HG03521 (cell line): ENCODE measurements at regions not wholly inside any gene's neighbourhood (a gene's known extent, or its start where the extent isn't known, plus 50 kb on each side); places are given as distances from the start of the nearest gene placed in this dataset.
A peak's percentile ranks its signal among the peaks of the same experiment; 100 is the strongest.
"Not testable (repeated sequence)": the region's sequence is repeated elsewhere in the genome, so short reads cannot be mapped to it uniquely, and the experiment has no call there.

Source experiments
- ATAC-seq: cut with Tn5 transposase; IDR thresholded peaks from one replicate; pipeline ENCODE4 v1.9.1; 2021; ENCODE audit warnings: mild to moderate bottlenecking, moderate library complexity; ENCODE audit not compliant: unreplicated experiment

GRCh38 chr6:137401088-137401487, 93.1 kb downstream of the OLIG3 start:
- no peak for ATAC-seq

GRCh38 chr6:137399881-137400443, 94.2 kb downstream of the OLIG3 start:
- ATAC-seq = no peak

DNA sequence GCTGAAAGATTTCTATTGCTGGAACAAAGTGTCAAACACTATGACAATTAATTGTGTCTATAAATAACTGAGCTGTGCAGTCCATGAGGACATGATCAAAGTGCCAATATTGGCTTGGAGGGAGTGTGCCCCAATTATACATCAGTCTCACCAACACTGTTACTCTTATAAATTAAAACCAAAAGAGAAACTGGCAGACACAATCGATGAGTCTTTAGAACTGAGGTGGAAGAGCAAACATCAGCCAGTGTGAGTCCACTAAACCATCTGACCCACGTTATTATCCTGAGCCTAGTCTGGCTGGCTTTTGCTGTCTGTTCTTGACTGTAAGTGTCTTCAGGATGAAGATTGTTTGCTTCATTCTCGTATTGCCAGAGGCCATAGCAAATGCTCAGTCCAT, 98.9 kb downstream of the OLIG3 start:
- ATAC-seq = no peak

- ATAC-seq = no peak
Observed at GRCh38 chr6:137391061-137391814, 103.0 kb downstream of the OLIG3 start.

DNA sequence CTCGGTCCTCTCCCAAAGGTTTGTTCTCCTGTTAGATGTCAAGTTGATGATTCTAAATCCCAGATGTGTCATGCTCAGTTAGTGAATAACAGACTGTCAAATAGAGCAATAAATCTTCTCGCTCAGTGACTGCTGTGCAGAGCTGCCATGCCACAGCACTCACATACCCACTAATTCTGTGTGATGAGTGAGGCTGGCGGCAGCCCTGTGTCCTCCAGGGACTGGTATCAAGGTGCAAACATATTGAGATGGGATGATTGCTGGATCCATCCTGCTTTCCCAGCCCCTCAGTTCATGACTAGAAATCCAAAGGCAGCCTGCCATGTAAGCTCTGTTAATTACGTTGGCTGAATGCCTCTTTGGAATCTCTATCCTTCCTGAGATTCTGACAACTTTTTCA, 103.9 kb downstream of the OLIG3 start:
- ATAC-seq = no peak

DNA sequence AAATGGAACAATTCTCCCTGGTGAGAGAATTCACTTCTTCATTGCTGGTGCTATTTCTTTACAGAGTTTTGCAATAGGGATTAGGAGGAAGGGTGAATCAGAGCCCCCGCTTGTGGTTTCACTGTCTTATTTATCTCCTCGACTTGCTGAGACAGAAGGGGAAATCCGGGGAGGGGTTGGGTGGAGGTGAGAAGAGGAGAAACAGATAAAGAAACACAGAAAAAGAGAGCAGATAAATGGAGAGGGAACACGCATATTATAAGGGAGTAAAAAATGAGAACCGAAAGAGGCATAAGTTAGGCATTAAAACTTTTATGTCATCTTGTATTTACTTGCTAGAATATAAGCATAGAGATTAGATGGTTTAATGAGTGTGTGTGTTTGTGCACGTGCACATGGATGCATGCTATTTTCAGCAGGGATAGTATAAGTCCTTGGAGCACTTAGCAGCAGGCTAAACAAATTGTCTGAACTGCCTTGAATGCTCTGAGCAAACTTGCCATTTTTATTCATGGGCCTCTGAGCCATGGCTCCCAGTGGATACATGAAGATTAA, 105.0 kb downstream of the OLIG3 start:
- ATAC-seq = no peak

DNA sequence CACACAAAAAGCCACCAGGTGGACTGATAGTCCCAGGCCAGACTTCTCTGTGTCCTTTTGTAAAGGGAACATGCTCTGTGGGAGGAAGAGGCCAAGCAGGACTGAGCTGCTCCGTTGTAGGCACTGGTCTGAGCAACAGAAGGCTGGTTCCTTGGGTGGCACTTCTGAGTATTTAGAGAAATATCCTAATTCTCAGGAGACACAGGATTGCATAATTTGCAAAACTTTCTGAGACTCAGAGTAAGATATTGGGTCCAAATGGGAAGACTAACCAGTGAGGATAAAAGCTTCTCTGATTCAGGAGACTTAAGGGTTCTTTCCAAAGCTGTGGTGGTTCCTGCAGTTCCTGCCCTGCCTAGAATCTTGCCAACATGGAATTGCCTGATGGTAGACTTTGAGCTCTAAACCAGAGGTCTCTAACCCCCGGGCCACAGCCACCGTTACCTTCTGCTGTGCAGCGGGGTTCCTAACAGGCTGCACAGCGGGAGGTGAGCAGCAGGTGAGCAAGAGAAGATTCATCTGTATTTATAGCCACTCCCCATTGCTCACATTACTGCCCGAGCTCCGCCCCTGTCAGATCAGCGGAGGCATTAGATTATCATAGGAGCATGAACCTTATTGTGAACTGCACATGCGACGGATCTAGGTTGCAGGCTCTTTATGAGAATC, 107.0 kb downstream of the OLIG3 start:
- ATAC-seq = no peak

DNA sequence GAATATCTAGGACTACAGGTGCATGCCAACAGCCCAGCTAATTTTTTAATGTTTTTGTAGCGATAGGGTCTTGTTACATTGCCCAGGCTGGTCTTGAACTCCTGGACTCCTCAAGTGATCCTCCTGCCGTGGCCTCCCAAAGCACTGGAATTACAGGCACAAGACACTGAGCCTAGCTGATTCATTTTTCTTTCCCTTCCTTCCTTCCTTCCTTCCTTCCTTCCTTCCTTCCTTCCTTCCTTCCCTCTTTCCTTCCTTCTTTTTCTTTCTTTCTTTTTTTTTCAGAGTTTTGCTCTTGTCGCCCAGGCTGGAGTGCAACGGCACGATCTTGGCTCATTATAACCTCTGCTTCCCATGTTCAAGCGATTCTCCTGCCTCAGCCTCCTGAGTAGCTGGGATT, 110.9 kb downstream of the OLIG3 start:
- ATAC-seq = not testable (repeated sequence)

- no peak for ATAC-seq
Observed at GRCh38 chr6:137378090-137378369, 116.2 kb downstream of the OLIG3 start.

- no peak for ATAC-seq
Observed at GRCh38 chr6:137373296-137373695, 120.9 kb downstream of the OLIG3 start.

DNA sequence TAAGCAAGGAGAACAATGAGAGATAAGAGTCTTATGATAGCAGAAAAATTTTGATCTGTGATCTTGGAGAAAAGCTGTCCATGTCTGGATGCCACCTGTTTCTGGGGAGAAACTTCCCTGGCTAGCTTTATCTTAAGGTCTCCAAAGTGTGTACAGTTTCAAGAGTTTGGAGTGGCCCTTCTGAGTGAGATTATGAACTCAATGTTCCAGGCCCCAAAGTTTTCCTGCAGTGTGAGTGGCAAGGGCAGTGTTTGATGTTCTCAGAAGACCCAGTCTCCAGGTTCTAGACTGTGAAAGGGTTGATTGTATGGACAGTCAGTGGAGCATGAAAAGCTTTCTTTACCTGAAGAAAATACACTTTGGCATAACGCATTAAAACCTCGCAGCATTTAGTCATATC, 121.7 kb downstream of the OLIG3 start:
- ATAC-seq = no peak

GRCh38 chr6:137371634-137372016, 122.6 kb downstream of the OLIG3 start:
- ATAC-seq = no peak

DNA sequence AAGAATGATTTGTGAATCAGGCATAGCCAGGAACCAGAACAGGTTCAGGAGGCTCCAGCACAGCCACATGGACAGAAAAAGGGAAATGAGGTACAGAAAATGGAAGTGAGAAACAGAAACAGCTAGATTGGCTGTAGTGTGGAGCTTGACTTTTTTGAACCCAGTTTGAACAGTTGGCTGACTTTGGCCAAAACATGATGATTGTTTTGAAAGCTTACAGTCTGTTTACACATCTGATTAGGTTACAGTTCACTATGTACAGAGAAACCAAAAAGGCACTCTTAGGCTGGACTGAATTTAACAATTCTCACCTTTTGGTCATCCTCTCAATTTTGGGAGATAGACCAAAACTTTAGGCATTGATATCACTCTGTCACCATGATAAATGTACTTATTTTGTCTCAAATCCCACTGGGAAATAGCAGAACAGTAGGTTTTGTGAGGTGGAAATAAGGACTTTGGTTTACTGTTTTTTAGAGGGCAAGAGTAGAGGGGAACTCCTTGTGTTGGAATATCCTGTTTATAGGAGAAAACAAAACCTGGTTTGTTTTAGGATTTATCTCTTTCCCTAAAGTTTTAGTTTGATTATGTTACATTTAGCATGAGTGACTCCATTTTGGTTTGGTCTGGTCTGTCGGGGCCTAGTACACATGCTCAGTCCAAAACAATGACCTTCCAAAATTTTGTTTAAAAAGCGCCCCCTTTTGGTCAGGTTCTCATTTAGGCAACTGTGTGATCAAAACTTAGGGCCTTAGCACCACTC, 123.1 kb downstream of the OLIG3 start:
- peak; percentile 78 for ATAC-seq

- ATAC-seq = no peak
Observed at GRCh38 chr6:137369136-137369535, 125.1 kb downstream of the OLIG3 start.

GRCh38 chr6:137365707-137366437, 128.3 kb downstream of the OLIG3 start:
- no peak for ATAC-seq

GRCh38 chr6:137363805-137364138, 130.4 kb downstream of the OLIG3 start:
- no peak for ATAC-seq

DNA sequence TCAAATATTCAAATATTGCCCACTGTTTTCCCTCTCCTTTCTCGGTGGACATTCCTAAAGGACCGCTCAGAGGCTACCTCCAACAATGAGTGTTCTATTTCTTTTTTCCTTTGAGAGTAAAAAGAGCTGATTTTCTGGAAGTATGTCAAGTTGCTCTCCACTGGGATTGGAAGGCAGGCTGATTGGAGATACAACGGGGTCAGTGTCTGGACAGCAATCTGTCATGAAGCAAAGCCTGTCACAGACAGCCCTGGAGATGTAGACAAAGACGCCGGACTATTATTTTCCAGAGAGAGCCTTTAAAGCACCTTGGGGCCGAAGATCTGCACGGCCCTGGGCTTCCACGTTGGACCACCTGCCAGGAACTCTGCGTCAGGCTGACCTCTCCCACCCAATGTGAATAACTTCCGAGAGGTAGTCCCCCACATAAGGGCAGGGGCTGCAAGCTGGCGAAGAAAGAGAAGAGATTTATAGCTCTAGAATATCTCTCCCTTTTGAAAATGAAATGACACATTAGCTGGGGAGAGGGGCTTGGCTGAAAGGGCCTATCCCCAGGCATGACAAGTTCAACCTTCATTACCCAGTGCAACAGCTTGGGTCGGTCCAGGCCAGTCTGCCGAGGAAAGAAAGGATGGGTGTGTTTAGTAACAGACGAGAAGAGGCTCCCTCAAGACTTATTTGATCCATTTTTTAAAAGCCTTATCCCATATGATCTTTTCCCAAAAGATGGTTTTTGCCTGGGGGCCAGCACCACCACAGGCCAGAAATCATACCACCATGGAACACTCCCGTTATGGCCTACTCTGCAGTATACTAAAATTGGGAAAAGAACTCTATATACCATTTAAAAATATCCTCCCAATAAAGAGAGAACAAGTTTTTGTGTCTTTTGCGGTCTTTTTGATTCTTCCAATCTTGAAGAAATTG, 131.1 kb downstream of the OLIG3 start:
- no peak for ATAC-seq

- no peak for ATAC-seq
Observed at GRCh38 chr6:137361701-137362100, 132.5 kb downstream of the OLIG3 start.

DNA sequence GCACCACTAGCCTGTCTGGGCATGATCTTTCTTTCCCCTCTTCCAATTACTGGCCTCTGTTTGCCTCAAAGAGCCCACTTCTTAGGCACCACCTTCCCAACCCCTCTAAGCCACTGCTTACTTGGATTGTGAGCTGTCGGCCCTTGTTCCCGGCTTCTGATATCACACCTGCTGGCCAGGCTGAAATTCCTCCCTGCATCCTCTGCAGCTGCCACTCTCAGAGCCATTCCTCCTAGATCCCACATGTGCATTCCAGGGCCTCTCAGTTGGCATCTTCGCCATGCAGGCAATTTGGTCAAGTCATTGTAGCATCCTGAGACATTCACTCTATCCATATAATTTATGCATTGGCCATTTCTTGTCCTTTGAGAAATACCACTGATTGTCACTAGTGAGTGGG, 135.9 kb downstream of the OLIG3 start:
- no peak for ATAC-seq

GRCh38 chr6:137357948-137358266, 136.3 kb downstream of the OLIG3 start:
- no peak for ATAC-seq
